Renal cortical epithelial cell (primary cell): ENCODE measurements at regions not wholly inside any gene's neighbourhood (a gene's known extent, or its start where the extent isn't known, plus 50 kb on each side); places are given as distances from the start of the nearest gene placed in this dataset.
"Not testable (repeated sequence)": the region's sequence is repeated elsewhere in the genome, so short reads cannot be mapped to it uniquely, and the experiment has no call there.

Source experiments
- DNase-seq: peaks from one replicate; pipeline ENCODE4 v3.0.0-alpha.2; 2011; ENCODE audit warnings: low read depth

- DNase-seq: not testable (repeated sequence)
Measured at GRCh38 chr9:106501210-106501609, 361.8 kb upstream of the ZNF462 start.

DNA sequence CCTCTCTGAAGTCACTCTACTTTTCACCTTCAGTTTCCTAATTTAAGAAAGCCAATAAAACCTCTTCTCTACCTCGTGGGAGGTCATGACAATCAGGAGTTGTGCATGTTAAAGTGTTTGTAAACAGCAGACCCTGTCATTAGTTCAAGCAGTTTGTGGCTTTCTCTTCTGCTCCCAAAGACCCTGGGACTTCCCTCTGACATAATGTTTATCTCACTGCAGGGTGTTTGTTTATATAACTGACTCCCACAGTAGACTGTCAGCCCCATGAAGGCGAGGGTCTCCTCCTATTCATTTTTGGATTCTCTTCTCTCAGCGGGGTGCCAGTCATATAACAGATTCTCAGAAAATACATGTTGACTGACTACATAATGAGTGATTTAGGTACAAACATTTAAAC is 360.0 kb upstream of the ZNF462 start:
- DNase-seq: no peak

- DNase-seq: no peak
Measured at GRCh38 chr9:106503759-106504158, 359.2 kb upstream of the ZNF462 start.

DNA sequence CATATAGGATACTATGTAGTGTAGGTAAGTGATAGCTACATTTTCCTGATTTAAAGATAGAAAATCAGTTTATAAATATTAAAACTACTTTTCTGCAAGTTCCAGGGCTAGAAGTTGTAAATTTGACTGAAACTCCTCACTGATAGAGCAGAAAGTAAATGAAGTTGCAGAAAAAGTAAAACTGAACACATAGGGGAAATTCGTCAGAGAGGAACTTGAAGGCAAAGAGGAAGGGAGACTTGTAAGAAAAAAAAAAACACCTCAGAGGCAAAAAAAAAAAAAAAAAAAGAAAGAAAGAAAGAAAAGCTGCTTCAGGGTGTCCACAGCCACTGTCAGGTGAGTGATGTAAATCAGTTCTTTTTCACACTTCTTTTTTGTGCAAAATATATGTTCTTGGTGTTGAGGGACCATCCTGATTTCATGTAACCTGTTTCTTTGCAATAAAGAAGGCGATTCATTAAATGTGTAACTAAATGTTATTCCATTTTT is 336.2 kb upstream of the ZNF462 start:
- no peak for DNase-seq

- DNase-seq: no peak
Measured at GRCh38 chr9:106528158-106528557, 334.8 kb upstream of the ZNF462 start.

DNA sequence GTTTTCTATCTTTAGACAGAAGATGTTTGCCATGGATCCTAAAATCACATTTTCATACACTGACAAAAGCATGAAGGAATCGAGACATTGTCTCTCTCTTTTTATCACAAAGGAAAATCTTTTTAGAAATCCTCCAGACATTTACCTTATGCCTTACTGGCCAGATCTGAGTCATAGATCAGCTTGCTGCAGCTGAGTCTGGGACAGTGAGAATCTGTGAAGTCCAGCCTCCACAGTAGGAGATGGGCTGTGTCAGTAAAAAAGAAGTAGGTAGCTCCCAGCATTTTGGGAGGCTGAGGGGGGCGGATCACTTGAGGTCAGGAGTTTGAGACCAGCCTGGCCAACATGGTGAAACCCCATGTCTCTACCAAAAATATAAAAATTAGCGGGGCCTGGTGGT is 333.4 kb upstream of the ZNF462 start:
- DNase-seq: peak; percentile 6

DNA sequence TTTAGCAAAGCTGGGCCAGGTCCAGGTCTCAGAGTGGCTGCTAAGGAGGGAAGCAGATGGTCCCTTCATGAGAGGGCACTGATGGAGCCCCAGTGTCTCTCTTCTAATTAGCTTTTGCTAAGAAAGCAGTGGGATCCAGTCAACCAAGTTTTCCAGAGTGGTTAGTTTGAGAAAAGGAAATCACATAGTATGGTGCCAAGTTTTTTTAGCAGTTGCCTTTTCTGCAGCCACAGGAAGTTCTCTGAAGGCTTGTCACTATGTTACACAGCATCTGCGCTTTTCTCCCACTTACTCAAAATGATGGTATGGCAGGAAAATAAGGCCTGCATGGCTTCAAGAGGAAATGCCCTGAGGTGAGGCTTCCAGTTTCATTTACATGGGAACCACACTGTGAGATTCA is 331.5 kb upstream of the ZNF462 start:
- DNase-seq: no peak

GRCh38 chr9:106532306-106533015 is 330.5 kb upstream of the ZNF462 start:
- no peak for DNase-seq

DNA sequence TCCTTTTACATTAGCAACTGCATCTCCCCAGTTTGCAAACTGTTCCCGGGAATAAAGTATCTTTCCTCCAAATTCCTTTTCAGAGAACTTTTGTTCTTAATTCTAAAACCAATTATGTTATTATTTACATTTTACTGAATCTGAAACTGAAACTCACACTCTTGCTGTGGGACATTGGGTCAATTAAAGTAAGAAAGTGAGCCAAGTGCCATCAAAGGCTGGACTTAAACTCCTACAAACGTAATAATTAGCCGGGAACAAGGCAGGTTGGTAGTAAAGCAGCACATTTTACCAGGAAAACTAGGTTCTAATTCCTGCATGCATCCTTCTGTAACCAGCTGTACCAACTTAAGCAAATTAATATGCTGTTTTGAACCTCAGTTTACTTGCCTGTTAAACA is 328.2 kb upstream of the ZNF462 start:
- DNase-seq: no peak

GRCh38 chr9:106535439-106535838 is 327.5 kb upstream of the ZNF462 start:
- DNase-seq: no peak

GRCh38 chr9:106557996-106558667 is 304.8 kb upstream of the ZNF462 start:
- DNase-seq: no peak

GRCh38 chr9:106560540-106560939 is 302.4 kb upstream of the ZNF462 start:
- DNase-seq: no peak

DNA sequence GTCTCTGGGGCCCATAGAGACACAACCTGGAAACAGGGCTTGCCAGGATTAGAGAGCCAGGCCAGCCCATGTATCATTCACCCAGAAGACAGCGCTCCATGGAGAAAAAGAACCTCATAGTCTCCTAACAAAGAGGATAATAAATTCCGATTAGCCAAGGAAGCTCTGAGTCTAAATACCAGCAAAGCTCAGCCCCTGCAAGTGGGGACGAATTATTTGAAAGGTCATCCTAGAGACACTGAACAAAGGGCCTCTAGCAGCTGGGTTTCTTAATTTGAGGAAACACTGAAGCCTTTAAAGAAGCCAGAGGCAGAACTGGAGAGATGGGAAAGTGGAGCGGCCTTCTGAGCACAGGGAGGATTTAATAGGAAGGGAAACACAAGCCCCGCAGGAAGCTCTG is 287.1 kb upstream of the ZNF462 start:
- no peak for DNase-seq

DNA sequence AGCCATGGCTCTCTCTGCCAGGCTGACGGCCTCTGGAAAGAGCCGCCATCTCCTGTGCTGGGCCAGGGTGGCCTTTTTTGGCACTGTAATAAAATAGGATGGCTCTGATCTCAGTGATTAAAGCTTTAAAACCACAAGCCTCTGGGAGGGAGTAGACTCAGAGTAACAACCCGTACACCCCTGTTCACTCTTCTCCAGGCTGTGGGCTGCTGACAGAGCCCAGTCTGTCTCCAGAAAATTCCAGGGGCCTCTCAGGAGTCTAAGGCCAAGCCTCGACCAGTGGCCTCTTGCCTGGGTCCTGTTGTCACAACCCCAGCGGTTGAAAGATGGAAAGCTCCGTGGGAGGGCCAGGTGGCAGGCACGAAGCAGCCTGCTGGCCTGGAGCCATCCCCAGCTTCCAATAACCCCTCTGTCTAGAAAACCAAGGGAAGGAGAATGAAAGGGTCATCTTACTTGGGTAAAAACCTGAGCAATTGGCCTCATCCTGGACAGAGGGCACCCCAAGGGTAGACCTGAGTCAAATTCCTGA is 286.7 kb upstream of the ZNF462 start:
- no peak for DNase-seq

GRCh38 chr9:106577121-106577520 is 285.8 kb upstream of the ZNF462 start:
- DNase-seq: no peak

- no peak for DNase-seq
Measured at GRCh38 chr9:106580546-106580945, 282.4 kb upstream of the ZNF462 start.

DNA sequence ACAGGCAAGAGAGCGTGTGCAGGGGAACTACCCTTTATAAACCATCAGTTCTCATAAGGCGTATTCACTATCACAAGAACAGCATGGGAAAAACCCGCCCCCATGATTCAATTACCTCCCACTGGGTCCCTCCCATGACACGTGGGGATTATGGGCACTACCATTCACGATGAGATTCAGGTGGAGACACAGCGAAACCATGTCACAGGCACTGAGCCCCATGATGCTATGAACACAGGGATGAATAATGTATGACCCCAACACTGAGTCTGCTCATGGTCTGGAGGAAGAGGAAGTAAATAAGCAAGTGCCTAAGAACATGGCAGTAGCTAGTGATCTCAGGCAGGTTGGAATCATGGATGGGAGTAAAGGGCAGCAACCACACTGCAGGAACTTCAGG is 281.0 kb upstream of the ZNF462 start:
- no peak for DNase-seq

- DNase-seq: peak; percentile 21
Measured at GRCh38 chr9:106583751-106584150, 279.2 kb upstream of the ZNF462 start.

DNA sequence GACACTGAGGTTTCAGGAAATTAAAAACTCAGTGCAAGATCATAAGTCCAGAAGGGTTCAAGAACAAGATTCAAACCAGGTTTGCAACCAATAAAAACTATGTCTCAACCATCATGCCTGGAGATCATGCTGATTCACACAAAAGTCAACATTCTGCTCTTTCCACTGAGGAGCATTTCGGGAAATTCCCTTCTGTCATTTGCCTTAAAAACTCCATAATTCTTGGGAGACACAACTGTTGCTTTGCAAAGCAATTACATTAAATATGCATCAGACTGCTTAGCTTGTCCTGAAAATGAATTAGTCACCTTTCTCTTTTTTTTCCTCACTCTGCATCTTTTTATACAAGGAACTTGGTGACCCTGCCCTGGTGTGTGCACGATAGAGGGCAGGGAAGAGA is 275.9 kb upstream of the ZNF462 start:
- DNase-seq: peak; percentile 77

GRCh38 chr9:106588626-106589025 is 274.3 kb upstream of the ZNF462 start:
- peak; percentile 98 for DNase-seq

GRCh38 chr9:106590759-106591505 is 272.0 kb upstream of the ZNF462 start:
- no peak for DNase-seq

- no peak for DNase-seq
Measured at GRCh38 chr9:106593201-106593600, 269.8 kb upstream of the ZNF462 start.

DNA sequence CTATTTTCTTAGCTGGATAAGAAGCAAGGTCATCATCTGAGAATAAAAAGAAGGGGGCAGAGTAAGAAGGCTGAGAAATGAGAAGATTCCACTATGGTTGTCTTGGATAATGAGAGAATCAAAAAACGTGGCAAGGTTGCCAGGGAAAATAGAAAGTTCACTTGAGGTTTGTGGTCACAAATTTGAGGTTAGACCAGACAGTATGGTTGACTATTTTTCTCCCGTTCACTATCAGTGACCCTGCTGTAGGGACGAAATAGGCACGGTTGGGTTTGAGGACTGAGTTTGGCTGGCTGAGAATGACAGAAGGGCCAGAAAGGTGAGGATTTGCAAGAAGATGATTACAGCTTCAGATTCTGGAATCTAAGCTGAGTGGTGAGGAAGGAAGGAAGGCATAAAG is 266.0 kb upstream of the ZNF462 start:
- no peak for DNase-seq
